ENCODE measurements at regions not wholly inside any gene's neighbourhood (a gene's known extent, or its start where the extent isn't known, plus 50 kb on each side); places are given as distances from the start of the nearest gene placed in this dataset. TPM values are rescaled to one million over a fixed set of nuclear protein-coding genes. Genes with fewer than 3 reads are reported as not detected.

- DNase-seq = no peak
These were observed 153.0 kb downstream of the HIPK3 start for GRCh38 chr11:33410086-33410765.

Small RNA genes lying in the stretch of these regions (small RNA-seq; reads per million reads assigned to genes)
- gene AL133399.1 (ENCODE audit: low replicate concordance) = not detected
